NCI-H146 (cell line): ENCODE measurements at regions not wholly inside any gene's neighbourhood (a gene's known extent, or its start where the extent isn't known, plus 50 kb on each side); places are given as distances from the start of the nearest gene placed in this dataset.

Experiments used
- DNase-seq: peaks from one replicate; lab custom pipeline; 2025; lab: John Stamatoyannopoulos, UW

DNA sequence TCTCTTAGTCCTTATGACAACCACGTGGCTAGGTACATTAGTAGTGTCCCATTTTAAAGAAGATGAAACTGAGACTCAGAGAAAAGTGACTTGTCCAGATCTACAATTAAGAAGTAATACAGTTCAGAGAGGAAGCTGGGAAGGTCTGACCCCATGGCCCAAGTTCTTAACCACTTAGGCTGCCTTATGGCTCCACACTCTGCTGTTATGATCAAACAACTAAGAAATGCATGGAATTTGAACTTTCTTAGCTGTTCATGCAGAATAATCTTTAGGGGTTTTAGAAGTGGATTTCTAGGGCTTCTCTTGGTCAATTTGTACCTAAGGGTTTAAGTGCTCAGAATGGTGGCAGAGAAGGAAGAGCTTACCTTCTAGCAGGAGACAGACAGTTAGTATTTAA, 128.0 kb upstream of the MSX2 start:
- DNase-seq = no peak

DNA sequence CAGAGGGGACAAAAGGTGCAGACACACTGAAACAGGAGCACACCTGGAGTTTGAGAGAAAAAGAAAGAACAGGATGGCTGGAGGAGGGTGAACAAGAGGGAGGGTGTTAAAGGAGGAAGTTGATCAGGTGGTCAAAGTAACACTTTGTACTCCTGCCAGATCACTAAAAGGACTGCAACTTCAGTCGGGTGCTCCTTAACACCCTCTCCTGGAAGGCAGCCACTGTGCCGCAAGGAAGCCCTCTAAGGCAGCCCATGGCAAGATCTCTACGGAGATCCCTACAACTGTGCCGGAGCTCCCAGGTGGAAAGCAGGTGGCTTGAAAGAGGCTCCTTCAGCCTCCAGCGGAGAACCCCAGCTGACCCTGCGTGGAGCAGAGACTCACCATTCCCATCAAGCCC, 124.4 kb upstream of the MSX2 start:
- DNase-seq = no peak

DNA sequence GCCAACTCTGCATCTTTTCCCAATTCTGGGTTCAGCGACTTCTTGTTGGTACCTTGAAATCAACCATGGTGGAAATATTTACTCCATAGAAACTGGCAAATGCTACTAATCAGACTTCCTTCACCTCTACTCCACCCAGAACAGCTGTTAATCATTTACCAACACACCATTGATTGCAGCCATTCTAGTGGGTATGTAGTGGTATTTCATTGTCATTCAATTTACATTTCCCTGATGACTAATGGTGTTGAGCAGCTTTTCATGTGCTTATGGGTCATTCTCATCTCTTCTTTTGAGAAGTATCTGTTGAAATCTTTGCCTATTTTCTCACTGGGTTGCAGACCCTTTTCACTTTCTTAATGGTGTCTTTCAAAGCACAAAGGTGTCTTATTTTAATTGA, 122.4 kb upstream of the MSX2 start:
- DNase-seq = no peak

DNA sequence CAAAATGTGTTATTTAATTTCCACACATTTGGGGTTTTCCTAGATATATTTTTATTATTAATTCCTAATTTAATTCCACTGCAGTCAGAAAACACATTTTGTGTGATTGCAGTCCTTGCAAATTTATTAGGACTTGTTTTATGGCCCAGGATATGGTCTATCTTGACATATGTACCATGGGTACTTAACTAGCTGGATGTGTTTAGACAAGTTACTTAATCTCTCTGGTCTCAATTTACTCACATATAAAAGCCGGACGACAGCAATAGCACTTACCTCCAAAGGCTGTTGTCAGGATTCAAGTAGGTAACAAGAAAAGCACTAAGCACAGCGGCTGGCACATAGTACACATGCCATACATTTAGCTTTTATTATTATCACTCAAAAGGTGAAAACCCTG, 118.2 kb upstream of the MSX2 start:
- DNase-seq = no peak

DNA sequence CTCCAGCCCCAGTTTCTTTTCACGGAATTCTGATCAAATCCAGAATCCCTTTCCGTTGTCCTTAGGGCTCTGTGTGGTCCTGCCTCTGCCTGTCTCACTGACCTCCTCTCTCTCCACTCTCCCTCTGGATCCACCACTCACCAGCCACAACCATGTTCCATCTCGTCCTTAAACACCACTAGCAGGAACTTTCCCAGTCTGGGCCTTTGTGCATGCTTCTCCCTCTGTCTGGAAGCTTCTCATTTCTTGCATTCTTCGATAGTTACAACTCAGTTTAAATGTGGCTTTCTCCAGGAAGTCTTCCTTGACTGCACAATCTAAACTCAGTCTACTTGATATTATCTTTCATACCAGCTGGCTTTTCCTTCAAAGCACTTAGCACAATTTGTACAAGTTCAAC, 117.7 kb upstream of the MSX2 start:
- DNase-seq = no peak

DNA sequence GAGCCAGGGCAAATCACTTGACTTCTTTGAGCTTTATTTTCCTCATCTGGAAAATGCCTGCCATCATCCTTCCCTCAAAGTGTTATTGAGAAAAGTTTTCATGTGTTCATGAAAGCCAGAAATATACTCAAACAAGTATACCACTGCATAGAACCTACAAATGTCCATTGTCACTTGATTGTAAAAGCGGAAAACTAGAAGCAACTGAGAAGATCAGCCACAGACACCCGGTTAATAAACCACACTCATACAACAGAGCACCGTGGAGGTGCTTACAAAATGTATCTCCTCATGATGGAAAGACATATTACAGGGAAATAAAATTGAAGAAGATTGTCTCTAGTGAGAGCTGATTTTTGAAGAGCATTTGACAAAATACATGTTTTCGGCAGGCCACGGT, 117.2 kb upstream of the MSX2 start:
- DNase-seq = no peak

DNA sequence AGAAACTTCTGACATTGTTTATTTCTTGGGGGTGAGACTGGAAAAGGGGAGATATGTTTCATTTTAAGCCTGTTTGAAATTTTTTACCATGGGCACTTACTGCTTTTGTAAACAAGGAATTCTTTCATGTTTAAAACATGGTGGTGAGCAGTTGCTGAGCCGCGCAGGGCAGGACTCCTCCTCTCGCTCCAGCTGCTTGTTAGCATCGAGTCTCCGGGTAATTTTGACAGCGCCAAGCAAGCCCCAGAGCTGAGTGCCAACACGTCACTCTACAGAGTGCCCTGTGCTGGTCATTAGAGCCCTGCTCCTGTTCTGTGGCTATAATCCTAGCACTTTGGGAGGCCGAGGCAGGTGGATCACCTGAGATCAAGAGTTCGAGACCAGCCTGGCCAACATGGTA, 116.5 kb upstream of the MSX2 start:
- no peak for DNase-seq

DNA sequence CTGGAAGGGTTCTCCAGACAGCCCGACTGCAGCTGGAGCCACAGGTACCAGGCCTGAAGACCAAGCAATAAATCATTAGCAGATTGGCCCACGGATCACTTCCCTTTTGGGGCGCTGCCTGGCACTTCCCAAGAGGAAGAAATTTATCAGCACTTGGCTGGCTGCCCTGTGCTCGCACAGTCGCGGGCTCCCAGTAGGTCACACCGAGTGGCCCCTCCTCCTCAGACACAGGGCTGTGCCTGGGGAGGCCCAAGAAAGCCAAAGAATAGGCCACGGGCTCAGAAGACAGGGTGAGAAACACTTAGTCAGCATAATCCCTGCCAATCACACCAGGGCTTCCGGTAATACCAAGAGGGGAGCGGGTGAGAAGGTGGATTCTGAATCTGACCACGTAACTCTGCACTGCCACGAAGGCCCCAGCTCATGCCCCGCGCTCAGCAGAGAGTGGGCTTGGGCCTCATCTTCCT, 115.7 kb upstream of the MSX2 start:
- no peak for DNase-seq

DNA sequence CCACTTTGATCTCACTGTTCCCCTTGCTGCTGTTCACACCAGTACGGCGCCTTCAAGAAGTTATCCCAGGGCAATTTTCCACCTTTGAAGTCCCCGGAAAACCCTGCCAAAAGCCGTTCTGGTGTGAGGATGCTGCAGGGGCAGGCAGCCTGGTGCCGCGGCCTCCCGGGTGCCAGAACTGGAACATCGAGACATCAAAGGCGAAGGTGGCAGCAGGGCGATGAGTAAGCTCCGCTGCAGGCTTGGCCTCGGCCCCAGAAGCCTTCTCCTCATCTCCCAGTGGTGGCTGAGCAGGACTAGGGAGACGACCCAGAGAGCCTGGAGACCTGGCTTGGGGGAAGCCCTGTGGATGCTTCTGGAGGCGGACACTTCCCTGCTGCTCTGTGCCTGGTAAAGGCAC, 115.3 kb upstream of the MSX2 start:
- no peak for DNase-seq

DNA sequence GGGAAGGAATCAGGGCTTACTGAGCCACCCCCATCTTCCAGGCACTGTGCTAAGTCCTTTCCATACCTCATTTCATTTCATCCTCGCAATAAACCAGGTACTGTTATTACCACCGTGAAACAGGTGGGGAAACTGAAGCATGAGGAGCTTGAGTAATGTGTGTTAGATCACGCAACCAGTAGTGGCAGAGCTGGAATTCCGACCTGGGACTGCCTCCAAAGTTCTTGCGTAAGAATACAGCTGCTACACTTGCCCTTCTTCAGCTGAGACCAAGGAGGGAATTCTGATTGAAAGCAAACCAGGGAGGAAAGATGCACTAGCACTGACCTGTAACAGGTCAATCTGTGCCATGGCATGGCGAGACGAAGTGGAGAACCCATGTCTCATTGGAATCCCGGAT, 113.4 kb upstream of the MSX2 start:
- no peak for DNase-seq

DNA sequence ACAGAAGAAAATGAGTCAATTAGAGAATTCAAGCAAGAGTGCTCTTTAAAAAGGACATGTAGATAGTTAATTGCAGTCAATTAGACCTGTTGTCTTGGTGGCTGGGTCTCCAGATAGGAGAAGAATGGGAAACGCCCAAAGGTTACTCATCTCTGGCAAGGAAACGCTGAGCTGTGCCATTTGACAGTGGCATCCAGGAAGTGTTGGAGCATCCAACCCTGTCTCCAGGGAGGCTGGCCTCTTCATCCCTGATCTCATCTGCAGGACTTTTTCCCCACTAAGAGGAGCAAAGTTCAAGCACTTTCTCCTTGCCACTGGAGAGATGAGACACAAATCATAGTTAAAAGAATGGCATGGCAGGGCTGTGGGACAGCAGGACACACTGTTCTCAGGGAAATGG, 111.7 kb upstream of the MSX2 start:
- no peak for DNase-seq

DNA sequence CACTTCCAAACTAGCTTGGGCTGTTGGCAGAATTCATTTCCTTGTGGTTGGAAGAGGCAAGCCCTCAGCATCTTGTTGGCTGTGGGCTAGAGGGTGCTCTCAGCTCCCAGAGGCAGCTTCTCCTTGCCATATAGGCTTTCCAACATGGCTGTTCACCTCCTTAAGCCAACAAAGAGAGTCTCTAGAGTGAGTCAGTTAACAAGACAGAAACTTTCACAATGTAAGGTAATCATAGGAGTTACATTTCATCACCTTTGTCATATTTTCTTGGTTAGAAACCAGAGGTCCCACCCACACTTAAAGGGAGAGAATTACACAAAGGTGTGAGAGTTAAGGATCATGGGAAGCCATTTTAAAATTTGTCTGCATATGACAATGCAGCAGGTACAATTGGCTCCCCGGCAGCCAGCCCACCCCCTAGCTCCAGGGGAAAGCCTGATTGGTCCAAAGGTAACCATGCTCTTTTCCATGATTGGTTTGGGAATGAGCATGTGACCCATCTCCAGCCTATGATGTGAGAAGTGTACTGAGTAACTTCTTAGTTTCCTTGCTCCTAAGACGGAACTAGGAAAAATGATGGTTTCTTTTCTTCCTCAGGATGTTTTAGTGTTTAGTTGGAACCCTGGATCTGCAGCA, 109.8 kb upstream of the MSX2 start:
- no peak for DNase-seq

DNA sequence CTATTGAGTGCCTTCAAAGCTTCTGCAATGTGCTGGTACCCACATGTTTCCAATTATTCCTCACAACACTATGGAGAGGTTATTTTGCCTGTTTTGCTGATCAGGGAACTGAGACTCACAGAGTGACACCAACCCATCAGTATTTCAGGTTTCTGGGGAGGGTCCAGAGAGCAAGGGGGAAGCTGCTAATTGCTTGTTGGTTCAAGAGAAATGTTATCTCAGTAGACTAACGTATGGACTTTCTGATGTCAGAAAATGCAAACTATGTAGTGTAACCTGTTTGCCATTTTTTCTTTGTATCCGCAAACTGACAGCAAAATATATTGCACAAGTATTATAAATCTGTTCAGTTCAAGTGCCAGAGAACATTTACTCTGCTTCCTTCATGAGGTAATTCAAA, 108.3 kb upstream of the MSX2 start:
- no peak for DNase-seq

DNA sequence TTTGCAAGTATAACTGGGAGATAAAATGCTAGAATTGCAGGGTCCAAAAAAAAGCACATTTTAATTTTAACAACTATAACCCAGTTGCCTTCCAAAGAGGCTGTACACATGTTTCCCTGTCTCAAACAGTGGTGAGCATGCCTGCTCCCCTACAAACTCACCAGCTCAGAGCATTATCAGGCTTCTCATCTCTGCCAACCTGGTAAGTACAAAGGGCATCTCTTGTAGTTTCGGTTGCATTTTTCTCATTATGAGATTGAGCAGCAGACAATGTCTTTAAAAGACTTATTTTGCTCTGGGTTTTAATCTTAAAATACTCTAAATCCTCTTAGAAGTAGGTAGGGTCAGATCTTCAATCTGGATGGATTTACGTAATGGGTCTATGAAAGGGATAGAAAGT, 107.1 kb upstream of the MSX2 start:
- DNase-seq = no peak

DNA sequence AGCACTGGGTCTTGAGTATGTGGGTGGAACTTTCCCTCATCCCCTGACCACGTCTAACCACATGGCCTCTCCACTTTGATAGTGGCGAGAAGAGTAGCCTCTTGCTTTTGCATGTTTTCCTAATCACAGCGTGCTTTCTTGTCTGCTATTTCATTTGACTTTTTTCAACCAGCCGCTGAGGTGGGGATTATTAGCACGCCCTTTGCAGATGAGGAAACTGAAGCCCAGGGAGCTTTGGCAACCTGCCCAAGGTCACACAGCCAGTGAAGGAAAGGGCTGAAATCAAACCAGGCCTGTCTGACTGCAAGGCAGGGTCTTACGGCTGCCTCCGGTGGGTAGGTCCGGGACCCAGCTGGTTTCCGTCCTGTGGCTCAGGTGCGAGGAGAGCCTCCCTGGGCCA, 106.5 kb upstream of the MSX2 start:
- no peak for DNase-seq

DNA sequence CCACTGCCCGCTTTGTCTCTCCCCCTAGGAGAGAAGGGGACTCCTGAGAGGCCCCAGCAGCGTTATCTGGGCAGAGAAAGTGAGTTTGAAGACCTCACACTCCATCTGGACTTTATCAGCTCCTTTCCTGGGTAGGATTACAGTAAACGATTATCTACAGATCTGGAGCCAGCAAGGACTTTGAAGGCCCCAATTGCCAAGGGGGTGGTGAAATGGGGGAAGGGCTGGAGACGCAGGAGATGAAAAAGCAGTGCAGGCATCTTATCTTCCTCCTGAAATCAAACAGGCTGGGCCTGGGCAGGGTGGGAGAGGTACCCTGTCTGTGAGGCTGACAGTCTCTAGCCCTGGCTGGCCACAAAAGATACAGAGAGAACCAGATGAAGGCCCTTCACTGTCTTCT, 105.8 kb upstream of the MSX2 start:
- DNase-seq = no peak

DNA sequence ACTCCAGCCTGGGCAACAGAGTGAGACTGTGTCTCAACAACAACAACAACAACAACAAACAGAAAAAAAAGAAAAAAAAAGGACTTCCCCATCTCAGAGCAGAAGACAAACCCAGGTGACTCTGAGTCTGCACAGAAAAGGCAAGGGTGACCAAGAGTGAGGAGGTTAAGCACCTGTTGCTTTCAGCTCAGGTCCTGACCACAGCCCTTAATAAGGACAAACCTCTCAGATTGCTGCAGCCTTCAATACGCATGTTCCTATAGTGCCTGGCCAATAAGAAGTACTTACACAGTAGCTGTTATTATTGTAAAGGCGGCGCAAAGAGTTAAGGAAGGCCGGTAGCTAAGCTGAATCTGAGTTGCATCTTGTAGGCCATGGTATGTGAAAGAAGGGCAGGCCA, 102.3 kb upstream of the MSX2 start:
- no peak for DNase-seq

DNA sequence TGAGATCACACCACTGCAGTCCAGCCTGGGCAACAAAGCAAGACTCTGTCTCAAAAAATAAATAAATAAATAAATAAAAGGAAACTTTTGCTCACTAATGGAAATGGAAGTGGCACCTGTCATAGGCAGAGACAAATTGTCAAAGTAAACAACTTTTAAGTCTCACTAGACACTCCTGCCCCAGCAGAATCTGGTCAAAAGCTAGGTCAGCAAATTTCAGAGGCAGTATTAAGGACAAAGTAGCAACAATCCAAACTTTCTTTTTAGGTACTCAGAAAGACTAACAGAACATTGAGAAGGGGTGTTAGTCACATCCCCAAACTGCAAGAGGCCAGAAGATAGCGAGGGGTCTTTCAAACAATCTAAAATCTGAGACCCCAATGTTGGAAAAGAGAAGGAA, 101.4 kb upstream of the MSX2 start:
- DNase-seq = no peak

DNA sequence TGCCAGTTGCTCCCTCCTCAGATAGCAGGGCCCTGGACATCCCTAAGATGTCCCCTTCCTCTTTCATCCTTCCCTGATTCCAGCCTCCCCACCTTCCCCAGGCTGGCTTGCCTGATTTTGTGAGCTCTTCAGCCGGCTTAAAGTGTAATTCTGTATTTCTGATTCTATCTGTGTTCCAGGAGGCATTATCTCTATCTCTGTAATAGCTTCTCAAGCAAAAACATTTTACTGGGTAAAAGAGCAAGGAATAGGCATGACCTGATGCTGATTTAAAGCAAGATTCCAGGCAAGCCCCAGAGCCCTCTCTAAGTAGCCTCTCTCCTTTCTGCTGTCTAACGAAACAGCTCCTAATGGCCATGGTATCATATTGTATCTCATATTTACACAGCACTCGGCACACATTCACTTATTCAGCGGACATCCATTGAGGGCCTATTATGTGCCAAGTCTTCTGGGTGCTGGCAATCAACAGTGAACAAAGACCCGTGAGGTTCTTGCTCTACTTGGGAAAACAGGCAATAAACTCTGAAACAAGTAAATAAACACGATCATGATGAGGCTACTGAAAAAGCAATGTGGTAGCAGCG, 100.9 kb upstream of the MSX2 start:
- DNase-seq = no peak

DNA sequence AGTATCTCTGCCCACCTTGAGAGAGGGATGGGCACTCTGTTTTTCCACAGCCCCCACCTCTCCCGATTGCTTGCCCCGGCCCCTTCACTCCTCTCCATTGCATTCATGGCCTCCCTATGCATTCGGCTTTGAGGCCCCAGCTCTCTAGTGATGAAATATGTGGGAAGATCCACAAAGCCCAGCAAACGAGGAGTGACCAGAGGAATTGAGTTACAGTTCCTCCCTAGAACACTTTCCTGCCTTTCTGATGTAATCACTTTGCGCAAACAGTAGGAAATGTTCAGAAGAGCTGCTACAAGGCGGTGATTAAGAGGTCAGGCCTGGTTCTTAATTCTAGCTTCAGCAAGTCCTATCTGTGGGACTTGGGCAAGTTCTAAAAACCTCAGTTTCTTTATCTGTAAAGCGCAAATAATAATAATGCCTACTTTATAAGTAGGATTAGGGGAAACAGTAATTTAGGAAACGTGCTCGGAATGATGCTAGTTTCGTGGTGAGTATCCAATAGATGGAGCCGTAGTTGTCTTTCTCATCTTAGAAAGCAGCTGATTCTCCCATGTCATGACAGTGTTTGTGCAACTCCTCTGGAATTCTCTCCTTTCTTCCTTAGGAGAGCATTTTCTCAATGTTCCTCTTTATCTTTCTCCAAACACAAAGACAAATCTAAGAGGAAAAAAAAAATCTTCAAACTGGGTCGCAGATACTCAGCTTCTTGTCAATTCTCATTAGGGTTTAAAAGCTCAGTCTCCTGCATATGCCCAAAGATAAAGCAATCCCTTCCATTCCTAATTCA, 99.5 kb upstream of the MSX2 start:
- DNase-seq = no peak

DNA sequence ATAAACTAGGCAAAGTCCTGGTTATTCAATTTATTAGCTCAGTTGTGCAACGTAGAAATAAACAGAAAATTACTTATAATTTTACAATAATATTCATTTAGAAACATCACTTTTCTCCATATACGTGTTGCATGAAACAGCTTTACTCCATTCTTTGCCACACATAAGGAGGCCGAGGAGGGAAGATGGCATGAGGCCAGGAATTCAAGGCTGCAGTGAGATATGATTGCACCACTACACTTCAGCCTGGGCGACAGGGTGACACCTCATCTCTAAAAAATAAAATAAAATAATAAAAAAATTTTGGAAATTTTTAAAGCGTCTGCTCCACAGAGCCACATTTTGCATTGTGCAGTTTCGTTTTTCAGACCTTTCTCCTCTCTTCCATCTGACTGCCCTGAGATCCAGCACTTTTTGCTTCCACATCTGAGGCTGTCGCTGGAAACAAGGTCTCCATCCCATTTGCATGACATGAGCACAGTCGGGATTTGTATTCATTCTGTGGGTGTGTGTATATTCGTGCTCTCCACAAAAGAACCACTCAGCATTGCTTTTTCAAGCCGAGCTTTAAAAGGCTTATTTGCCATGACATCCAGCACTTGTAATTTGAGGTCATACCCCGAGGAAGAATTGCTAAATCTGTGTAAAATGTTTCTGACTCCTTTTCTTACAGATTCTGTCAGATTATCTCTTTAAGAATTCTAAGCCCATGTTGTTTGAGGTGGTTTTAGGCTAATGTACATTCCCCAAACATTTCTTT, 98.6 kb upstream of the MSX2 start:
- no peak for DNase-seq

DNA sequence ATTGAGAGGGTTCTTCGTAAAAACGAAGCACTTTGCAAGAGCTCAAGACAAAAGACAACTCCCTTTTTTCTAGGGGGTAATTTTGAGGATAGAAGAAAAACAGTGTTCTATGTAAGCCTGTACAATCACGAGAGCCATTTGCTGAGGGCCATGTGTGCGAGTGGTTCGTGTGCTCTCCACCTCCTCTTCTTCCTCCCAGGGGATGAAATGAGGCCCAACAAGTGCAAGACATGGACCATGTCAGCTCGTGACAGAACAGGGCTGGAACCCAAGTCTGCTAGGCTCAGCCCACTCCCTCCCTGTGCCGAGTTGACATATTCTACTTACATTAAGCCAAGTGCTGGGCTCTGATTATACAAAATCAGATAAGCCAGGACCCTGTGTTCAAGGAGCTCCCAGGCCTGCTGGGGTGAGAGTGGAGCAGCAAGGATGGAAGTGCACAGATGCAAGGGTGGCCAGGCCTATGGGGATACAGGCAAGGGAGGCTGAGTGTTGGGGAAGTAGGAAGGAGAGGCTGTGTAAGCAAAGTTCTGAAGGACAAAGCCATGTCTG, 97.9 kb upstream of the MSX2 start:
- DNase-seq = no peak

DNA sequence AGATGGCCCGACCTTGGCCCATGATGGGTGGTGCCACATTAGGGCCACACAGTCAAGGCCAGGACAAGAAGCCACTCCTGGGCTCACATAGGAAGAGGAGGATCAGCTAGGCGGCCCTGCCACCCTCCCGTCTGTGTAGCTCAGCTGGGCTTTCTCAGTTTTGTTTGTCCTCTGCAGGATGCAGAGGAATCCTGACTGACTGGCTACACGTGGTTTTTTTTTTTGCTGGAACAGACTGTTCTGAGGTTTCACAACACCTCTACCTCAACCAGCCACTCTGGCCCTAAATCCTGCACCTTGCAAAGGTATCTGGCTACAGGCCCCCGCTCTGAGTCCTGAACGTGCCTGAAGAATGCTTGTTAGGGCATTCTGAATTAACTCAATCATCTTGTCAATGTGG, 88.3 kb upstream of the MSX2 start:
- DNase-seq = no peak
